ENCODE measurements at regions not wholly inside any gene's neighbourhood (a gene's known extent, or its start where the extent isn't known, plus 50 kb on each side); places are given as distances from the start of the nearest gene placed in this dataset.

- TF ChIP-seq USF2 (IDR thresholded peaks at IDR 0.05; ENCODE audit: borderline replicate concordance, low read depth, low read length) (no peak), DPF2 (IDR thresholded peaks at IDR 0.05) (peak; percentile 35; the same call in 1 of the 2 replicates), NFXL1 (IDR thresholded peaks at IDR 0.05; ENCODE audit: borderline replicate concordance) (no peak), MEF2A (IDR thresholded peaks at IDR 0.05; ENCODE audit: insufficient read depth, low read depth, low read length) (0 out of 2 replicates have a peak, but pooled peaks have one; percentile 37), SMC3 (IDR thresholded peaks at IDR 0.05; ENCODE audit: borderline replicate concordance, low read length) (peak; percentile 85), CUX1 (IDR thresholded peaks at IDR 0.05; ENCODE audit: insufficient replicate concordance, low read depth, low read length) (peak; percentile 81), CHD2 (IDR thresholded peaks at IDR 0.05; ENCODE audit: borderline replicate concordance, low read depth, low read length) (0 out of 2 replicates have a peak, but pooled peaks have one; percentile 12), IKZF1 (conservative IDR thresholded peaks at IDR 0.05) (peak; percentile 73), NRF1 (conservative IDR thresholded peaks at IDR 0.05; ENCODE audit: low read depth, low read length) (no peak), YY1 (IDR thresholded peaks at IDR 0.05; ENCODE audit: low read depth, low read length) (no peak; the same call in 1 of the 2 replicates), FOXM1 (IDR thresholded peaks at IDR 0.05; ENCODE audit: low read depth, low read length) (0 out of 2 replicates have a peak, but pooled peaks have one; percentile 54), RUNX3 (IDR thresholded peaks at IDR 0.05; ENCODE audit: low read length) (0 out of 2 replicates have a peak, but pooled peaks have one; percentile 5), MLLT1 (IDR thresholded peaks at IDR 0.05) (peak; percentile 51; the same call in 1 of the 2 replicates), EGR1 (IDR thresholded peaks at IDR 0.05; ENCODE audit: borderline replicate concordance in 1 of 2, low read depth in 2 of 2, low read length in 2 of 2) (peak in 1 of 2 experiments; percentile 99; a peak in 2 of 3 replicates), RB1 (IDR thresholded peaks at IDR 0.05; ENCODE audit: borderline replicate concordance) (no peak), EED (IDR thresholded peaks at IDR 0.05; ENCODE audit: low read depth) (peak; percentile 27; the same call in 1 of the 2 replicates), GABPA (IDR thresholded peaks at IDR 0.05; ENCODE audit: low read depth) (no peak), IKZF2 (IDR thresholded peaks at IDR 0.05) (peak; percentile 60 to 67; a peak in 3 of 4 replicates), TCF3 (IDR thresholded peaks at IDR 0.05; ENCODE audit: borderline replicate concordance, insufficient read depth, low read depth, low read length) (0 out of 2 replicates have a peak, but pooled peaks have one; percentile 10), POLR2AphosphoS5 (IDR thresholded peaks at IDR 0.05; ENCODE audit: low read length) (no peak), CHD1 (IDR thresholded peaks at IDR 0.05; ENCODE audit: low read depth, low read length) (no peak), MXI1 (IDR thresholded peaks at IDR 0.05; ENCODE audit: low read depth, low read length) (no peak), CHD4 (IDR thresholded peaks at IDR 0.05) (0 out of 2 replicates have a peak, but pooled peaks have one; percentile 59)
Observed at GRCh38 chr15:31488437-31489204, 162.0 kb downstream of the KLF13 start (continued).

All from GM12878 (cell line).